H1 (cell line): ENCODE measurements at regions not wholly inside any gene's neighbourhood (a gene's known extent, or its start where the extent isn't known, plus 50 kb on each side); places are given as distances from the start of the nearest gene placed in this dataset.

Experiments used
- POLR2A ChIP-seq, 2 experiments: IDR thresholded peaks; 1 replicate in 1 of 2; 2 replicates in 1 of 2; pipeline ENCODE4 v1.6.1; 2011; ENCODE audit warnings: low read depth in 2 of 2, low read length in 2 of 2, mild to moderate bottlenecking in 2 of 2; ENCODE audit errors: control extremely low read depth in 1 of 2
- SIRT6 ChIP-seq: IDR thresholded peaks from one replicate; pipeline ENCODE4 v1.7.1; 2012; ENCODE audit warnings: low read length, inconsistent platforms
- TEAD4 ChIP-seq: IDR thresholded peaks from 2 replicates; pipeline ENCODE4 v1.6.1; 2012; ENCODE audit warnings: low read depth, low read length, inconsistent platforms, mixed read lengths
- ZNF274 ChIP-seq: IDR thresholded peaks from 2 replicates; pipeline ENCODE4 v1.7.0; 2012; ENCODE audit warnings: low read length, borderline replicate concordance; ENCODE audit errors: extremely low read depth

DNA sequence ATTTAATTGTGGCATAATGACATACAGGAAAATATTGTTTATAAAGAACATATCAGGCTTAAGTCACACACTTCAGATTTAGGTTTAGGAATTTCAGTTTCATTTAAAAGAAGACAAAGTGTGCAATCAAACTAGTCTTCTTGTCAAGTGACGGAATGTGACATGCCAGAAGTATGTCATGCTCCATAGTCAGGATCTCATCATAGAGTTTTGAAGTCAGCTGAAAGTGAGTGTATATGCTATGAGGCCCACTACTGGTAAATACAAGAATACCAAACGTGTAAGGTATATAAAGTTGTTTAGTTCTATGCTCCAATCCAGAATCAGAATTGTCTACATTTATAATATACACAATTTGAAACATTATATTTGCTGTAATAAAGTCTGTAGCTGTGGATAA lies 988.4 kb downstream of the TBL1XR1 start:
- TF ChIP-seq ZNF274 (no peak), TEAD4 (no peak), SIRT6 (no peak), POLR2A (IDR thresholded peaks at IDR 0.05; ENCODE audit: control extremely low read depth in 1 of 2, low read depth in 2 of 2, low read length in 2 of 2) (no peak)
